ENCODE measurements at regions not wholly inside any gene's neighbourhood (a gene's known extent, or its start where the extent isn't known, plus 50 kb on each side); places are given as distances from the start of the nearest gene placed in this dataset.

DNA sequence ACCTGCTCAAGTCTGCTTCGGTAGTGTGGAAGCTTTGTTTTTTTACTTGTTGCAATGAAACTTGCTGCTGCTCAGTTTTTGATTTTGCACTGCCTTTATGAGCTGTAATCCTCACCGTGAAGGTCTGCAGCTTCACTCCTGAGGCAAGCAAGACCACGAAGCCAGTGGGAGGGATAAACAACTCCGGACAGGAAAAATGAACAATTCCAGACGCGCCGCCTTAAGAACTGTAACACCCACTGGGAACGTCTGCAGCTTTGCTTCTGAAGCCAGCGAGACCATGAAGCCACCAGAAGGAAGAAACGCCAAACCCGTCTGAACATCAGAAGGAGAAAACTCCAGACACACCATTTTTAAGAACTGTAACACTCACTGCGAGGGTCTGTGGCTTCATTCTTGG lies 245.7 kb upstream of the REG3G start:
- TF ChIP-seq SP1 (IDR thresholded peaks at IDR 0.05) (no peak), EGR1 (IDR thresholded peaks at IDR 0.05; ENCODE audit: low read depth in 2 of 2) (no peak), HNF4G (IDR thresholded peaks at IDR 0.05) (no peak), NR2F2 (IDR thresholded peaks at IDR 0.05) (no peak), FOXA2 (IDR thresholded peaks at IDR 0.05) (no peak), RAD21 (IDR thresholded peaks at IDR 0.05) (no peak), JUND (IDR thresholded peaks at IDR 0.05) (no peak)
- TF ChIP-seq, protein P1, sequence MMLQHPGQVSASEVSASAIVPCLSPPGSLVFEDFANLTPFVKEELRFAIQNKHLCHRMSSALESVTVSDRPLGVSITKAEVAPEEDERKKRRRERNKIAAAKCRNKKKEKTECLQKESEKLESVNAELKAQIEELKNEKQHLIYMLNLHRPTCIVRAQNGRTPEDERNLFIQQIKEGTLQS (IDR thresholded peaks at IDR 0.05): no peak
- TF ChIP-seq, protein P2, sequence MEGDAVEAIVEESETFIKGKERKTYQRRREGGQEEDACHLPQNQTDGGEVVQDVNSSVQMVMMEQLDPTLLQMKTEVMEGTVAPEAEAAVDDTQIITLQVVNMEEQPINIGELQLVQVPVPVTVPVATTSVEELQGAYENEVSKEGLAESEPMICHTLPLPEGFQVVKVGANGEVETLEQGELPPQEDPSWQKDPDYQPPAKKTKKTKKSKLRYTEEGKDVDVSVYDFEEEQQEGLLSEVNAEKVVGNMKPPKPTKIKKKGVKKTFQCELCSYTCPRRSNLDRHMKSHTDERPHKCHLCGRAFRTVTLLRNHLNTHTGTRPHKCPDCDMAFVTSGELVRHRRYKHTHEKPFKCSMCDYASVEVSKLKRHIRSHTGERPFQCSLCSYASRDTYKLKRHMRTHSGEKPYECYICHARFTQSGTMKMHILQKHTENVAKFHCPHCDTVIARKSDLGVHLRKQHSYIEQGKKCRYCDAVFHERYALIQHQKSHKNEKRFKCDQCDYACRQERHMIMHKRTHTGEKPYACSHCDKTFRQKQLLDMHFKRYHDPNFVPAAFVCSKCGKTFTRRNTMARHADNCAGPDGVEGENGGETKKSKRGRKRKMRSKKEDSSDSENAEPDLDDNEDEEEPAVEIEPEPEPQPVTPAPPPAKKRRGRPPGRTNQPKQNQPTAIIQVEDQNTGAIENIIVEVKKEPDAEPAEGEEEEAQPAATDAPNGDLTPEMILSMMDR (IDR thresholded peaks at IDR 0.05; ENCODE audit: low read depth, low read length, missing input control): no peak
- TF ChIP-seq, protein P3, sequence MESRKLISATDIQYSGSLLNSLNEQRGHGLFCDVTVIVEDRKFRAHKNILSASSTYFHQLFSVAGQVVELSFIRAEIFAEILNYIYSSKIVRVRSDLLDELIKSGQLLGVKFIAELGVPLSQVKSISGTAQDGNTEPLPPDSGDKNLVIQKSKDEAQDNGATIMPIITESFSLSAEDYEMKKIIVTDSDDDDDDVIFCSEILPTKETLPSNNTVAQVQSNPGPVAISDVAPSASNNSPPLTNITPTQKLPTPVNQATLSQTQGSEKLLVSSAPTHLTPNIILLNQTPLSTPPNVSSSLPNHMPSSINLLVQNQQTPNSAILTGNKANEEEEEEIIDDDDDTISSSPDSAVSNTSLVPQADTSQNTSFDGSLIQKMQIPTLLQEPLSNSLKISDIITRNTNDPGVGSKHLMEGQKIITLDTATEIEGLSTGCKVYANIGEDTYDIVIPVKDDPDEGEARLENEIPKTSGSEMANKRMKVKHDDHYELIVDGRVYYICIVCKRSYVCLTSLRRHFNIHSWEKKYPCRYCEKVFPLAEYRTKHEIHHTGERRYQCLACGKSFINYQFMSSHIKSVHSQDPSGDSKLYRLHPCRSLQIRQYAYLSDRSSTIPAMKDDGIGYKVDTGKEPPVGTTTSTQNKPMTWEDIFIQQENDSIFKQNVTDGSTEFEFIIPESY (IDR thresholded peaks at IDR 0.05): no peak
- Histone ChIP-seq H3K27me3 (ENCODE audit: control insufficient read depth in 4 of 4, insufficient read depth in 4 of 4, low read length in 3 of 4) (peaks cover 0 to 3% (median 0%) of the 10 kb centered on the region in 4 donors), H3K9ac (ENCODE audit: low read depth in 1 of 2, low read length in 2 of 2) (no peak overlapping the region), H3K4me1 (ENCODE audit: control insufficient read depth in 4 of 4, insufficient read depth in 4 of 4, low read length in 3 of 4) (no peaks in the 10 kb centered on the region), H3K9me3 (ENCODE audit: control insufficient read depth in 4 of 4, low read length in 3 of 4) (no peaks in the 10 kb centered on the region), H3K4me3 (ENCODE audit: low read depth in 1 of 3, low read length in 3 of 3) (no peak overlapping the region), H3K27ac (ENCODE audit: low read depth in 1 of 2, low read length in 2 of 2) (no peak overlapping the region), H3K36me3 (ENCODE audit: control insufficient read depth in 4 of 4, insufficient read depth in 3 of 4, low read depth in 1 of 4, low read length in 3 of 4) (no peaks in the 10 kb centered on the region)
- WGBS: 78% methylated on average over 12 of the region's 12 CpGs
- DNase-seq (ENCODE audit: low spot score): no peak

DNA sequence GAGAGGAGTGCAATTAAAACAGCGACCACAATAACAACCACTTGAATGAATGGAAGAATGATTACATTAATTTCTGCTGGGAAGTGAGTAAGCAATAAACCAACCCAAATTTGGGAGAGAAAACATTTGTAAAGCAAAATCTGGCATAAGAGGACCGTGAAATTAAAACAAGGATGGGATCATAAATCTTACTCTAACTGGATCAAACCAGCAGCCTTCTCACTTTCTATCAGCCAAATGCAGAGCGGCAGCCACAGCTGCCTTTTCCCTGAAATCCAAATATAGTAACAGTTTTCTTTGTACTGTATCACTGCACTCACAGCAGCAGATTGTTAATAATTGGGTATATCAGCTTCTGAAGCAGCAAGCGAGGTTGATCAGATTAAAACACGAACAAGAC lies 245.2 kb upstream of the REG3G start:
- H3K27ac ChIP-seq (ENCODE audit: low read depth in 1 of 2, low read length in 2 of 2): no peak overlapping the region
- no peaks in the 10 kb centered on the region for H3K36me3 ChIP-seq (ENCODE audit: control insufficient read depth in 4 of 4, insufficient read depth in 3 of 4, low read depth in 1 of 4, low read length in 3 of 4)
- no peak for DNase-seq (ENCODE audit: low spot score)
- H3K4me3 ChIP-seq (ENCODE audit: low read depth in 1 of 3, low read length in 3 of 3): no peak overlapping the region
- no peaks in the 10 kb centered on the region for H3K9me3 ChIP-seq (ENCODE audit: control insufficient read depth in 4 of 4, low read length in 3 of 4)
- H3K27me3 ChIP-seq (ENCODE audit: control insufficient read depth in 4 of 4, insufficient read depth in 4 of 4, low read length in 3 of 4): peaks cover 0 to 3% (median 0%) of the 10 kb centered on the region in 4 donors
- WGBS: 58% methylated on average over 5 of the region's 5 CpGs
- TF ChIP-seq, protein P4, sequence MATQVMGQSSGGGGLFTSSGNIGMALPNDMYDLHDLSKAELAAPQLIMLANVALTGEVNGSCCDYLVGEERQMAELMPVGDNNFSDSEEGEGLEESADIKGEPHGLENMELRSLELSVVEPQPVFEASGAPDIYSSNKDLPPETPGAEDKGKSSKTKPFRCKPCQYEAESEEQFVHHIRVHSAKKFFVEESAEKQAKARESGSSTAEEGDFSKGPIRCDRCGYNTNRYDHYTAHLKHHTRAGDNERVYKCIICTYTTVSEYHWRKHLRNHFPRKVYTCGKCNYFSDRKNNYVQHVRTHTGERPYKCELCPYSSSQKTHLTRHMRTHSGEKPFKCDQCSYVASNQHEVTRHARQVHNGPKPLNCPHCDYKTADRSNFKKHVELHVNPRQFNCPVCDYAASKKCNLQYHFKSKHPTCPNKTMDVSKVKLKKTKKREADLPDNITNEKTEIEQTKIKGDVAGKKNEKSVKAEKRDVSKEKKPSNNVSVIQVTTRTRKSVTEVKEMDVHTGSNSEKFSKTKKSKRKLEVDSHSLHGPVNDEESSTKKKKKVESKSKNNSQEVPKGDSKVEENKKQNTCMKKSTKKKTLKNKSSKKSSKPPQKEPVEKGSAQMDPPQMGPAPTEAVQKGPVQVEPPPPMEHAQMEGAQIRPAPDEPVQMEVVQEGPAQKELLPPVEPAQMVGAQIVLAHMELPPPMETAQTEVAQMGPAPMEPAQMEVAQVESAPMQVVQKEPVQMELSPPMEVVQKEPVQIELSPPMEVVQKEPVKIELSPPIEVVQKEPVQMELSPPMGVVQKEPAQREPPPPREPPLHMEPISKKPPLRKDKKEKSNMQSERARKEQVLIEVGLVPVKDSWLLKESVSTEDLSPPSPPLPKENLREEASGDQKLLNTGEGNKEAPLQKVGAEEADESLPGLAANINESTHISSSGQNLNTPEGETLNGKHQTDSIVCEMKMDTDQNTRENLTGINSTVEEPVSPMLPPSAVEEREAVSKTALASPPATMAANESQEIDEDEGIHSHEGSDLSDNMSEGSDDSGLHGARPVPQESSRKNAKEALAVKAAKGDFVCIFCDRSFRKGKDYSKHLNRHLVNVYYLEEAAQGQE (IDR thresholded peaks at IDR 0.05): no peak
- TF ChIP-seq NR2F2 (IDR thresholded peaks at IDR 0.05): no peak
- no peak for TF ChIP-seq TAF1 (conservative IDR thresholded peaks at IDR 0.05)
- TF ChIP-seq, protein P5, sequence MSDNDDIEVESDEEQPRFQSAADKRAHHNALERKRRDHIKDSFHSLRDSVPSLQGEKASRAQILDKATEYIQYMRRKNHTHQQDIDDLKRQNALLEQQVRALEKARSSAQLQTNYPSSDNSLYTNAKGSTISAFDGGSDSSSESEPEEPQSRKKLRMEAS (IDR thresholded peaks at IDR 0.05): no peak
- TF ChIP-seq, protein P3 (IDR thresholded peaks at IDR 0.05): no peak
- TF ChIP-seq FOXA2 (IDR thresholded peaks at IDR 0.05): no peak
- TF ChIP-seq EGR1 (IDR thresholded peaks at IDR 0.05; ENCODE audit: low read depth in 2 of 2): no peak
- TF ChIP-seq YY1 (IDR thresholded peaks at IDR 0.05): no peak
- TF ChIP-seq RAD21 (IDR thresholded peaks at IDR 0.05): no peak
- no peaks in the 10 kb centered on the region for H3K4me1 ChIP-seq (ENCODE audit: control insufficient read depth in 4 of 4, insufficient read depth in 4 of 4, low read length in 3 of 4)
- no peak overlapping the region for H3K9ac ChIP-seq (ENCODE audit: low read depth in 1 of 2, low read length in 2 of 2)
